EH (cell line): ENCODE measurements at regions not wholly inside any gene's neighbourhood (a gene's known extent, or its start where the extent isn't known, plus 50 kb on each side); places are given as distances from the start of the nearest gene placed in this dataset.
"Not testable (repeated sequence)": the region's sequence is repeated elsewhere in the genome, so short reads cannot be mapped to it uniquely, and the experiment has no call there.

Experiments
- DNase-seq: peaks from one replicate; pipeline ENCODE4 v3.0.0-alpha.2; 2015; ENCODE audit warnings: low read depth

DNA sequence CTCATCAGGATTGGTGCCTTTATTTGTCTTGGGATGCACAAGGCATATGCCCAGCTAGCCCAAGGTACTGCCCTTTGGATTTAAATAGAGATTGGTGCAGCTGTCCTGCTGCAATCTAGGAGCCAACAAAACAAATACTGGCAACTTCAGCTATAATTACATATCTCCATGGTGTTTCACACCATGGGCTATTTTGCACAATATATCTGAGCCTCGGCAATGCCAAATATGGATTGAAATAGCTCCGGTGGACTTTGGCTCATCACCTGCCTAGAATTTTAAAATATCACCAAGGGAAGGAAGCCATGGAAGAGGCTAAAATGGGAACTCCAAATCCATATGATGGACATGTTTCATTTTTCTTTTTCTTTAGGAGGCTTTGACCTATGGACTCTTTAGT lies 367.8 kb upstream of the UMPS start:
- no peak for DNase-seq

DNA sequence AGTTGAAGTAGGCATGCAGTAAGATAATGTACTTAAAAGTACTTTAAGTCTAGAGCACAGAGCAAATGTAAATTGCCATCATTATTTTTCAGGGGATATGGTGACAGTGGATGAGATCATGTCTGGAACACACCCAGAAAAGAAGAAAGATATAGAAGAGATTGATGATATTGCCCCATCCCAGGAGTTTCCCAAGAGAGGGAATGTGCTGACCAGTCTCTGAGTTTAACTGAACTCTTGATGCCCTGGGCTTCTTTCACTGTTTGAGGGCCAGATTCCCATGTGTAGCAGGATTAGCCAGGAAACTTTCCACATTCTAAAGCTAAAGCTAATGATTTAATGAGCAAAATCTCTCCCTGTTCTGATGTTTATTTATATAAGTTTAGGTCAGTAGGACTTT lies 366.8 kb upstream of the UMPS start:
- peak; percentile 96 for DNase-seq

DNA sequence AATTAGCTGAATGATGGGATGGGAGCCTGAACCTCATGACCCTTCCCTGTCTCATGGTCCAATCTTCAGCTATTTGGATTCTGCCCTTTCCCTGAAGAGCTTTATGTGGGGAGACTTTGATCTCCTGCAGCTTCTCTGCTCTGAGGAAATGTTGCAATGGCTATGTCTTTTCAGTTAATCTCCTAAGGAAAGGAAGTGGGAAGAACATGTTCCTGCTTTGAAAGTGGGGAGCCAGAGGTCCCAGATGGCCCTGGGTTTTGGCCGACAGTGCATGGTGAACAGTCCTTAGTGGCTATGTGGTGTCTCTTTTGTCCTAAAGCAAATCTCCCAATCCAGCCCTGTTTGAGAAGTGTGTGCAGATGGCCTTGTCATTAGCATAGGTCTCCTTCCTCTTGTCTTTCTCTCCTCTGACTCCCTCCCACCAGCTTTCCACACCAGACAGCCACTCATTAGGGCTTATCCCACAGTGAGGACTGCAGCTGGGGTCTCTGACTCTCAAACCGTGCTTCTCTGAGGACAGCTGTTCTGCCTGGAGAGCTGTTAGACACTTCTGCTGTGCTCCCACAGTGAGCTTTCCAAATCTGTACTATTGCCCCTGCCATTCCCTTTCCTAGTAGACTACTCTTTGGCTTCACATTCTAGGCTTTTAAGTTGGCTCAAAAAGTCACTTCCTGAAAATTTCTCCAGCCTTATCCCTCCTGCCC lies 365.8 kb upstream of the UMPS start:
- DNase-seq = peak; percentile 17

DNA sequence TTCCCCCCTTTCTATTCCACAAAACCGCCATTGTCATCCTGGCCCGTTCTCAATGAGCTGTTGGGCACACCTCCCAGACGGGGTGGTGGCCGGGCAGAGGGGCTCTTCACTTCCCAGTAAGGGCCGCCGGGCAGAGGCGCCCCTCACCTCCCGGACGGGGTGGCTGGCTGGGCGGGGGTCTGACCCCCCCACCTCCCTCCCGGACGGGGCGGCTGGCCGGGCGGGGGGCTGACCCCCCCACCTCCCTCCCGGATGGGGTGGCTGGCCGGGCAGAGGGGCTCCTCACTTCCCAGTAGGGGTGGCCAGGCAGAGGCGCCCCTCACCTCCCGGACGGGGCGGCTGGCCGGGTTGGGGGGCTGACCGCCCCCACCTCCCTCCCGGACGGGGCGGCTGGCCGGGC lies 363.6 kb upstream of the UMPS start:
- not testable (repeated sequence) for DNase-seq

DNA sequence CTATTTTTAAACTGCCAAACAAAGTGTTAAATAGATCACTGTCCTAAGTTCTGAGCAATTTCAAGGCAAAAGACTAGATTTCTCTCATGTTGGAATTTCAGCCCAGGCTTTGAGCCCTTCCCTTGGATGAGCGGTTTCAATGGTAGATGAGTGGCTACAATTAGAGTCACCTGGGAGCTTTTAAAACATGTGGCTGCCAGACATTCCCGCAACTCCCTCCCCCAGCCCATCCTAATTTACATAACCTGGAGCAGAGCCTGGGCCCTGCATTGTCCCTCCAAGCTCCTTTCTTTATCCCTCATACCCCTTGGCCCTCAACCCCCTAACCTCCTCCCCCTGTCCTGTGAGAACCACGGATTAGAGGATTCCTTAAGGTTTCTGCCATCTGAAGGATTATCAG lies 357.5 kb upstream of the UMPS start:
- DNase-seq = no peak

DNA sequence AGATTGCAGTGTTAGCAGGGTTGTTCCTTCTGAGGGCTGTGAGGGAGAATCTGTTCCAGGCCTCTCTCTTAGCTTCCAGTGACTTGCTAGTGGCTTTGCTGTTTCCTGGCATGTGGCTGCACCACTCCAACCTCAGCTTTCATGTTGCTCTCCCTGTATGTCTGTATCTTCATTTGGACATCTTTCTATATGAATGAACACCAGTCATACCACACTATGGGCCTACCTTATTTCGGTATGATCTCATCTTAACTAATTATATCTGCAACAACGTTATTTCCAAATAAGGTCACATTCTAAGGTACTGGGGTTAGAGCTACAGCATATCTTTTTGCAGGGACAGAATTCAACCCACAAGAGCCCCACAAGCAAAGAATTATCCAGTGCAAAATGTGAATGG lies 356.7 kb upstream of the UMPS start:
- DNase-seq = no peak

DNA sequence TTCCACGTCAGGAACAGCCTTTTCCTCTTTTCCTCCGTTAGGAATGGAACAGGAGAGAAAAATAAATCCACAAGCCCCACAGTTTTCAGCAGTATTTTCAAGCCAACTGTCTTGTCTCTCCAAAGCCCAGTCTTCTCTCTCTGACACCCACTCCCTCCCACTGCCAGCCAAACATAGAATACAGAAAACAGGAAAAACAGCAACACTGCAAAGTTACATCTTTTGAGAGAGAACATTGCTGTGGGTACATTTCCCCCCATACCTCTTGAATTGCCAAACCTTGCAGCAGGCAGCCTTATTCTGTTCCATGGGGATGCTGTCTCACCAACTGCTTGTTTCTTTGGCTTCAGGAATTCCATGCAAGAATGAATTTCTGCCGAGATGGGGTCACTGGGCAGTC lies 355.7 kb upstream of the UMPS start:
- no peak for DNase-seq

DNA sequence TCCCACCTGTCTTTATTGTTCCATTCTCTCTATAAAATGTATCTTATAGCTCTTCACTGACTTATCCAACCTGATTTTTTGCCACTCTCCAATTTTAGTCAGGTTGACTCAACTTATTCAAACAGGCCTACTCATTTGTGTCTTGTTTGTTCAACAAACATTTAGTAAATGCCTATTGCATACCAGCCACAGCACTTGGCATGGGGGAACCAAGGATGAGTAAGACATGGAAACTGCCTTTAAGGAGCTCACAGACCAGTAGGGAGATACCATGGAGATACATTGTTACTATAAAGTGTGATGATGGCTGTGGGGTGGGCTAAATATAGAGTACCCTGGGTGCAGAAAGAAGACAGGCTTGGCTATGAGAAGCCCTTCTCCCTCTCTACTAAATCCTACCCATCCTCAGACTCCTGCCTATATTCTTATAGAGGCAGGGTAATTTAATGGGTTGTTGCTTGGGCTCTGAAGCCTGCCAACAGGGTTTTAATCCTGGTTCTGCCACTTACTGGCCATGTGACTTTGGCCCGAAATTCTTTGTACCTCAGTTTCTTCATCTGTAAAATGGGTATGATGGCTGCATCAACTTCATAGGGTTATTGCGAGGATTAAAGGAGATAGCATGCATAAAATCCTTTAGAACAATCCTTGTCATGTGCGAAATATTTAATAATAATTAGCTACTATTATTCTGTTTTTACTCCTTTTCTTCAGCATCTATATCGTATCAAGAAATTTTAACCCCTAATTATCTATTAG lies 348.5 kb upstream of the UMPS start:
- DNase-seq = peak; percentile 67

DNA sequence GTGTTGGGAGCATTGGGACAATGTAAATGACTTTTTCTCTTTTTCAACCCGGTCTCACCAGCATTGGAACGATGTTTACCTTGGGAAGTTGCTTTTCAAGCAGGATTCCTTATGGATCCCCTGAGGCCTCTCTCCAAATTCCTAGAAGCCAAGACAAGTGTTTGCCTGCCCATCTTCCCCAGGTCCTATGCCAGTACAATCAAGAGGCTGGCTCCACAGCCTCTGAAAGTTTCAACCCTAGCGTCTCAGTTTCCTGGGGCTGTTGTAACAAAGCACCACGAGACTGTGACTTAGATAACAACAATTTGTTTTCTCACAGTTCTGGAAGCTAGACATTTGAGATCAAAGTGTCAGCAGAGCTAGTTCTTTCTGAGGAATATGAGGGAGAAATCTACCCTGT lies 347.2 kb upstream of the UMPS start:
- peak; percentile 31 for DNase-seq

DNA sequence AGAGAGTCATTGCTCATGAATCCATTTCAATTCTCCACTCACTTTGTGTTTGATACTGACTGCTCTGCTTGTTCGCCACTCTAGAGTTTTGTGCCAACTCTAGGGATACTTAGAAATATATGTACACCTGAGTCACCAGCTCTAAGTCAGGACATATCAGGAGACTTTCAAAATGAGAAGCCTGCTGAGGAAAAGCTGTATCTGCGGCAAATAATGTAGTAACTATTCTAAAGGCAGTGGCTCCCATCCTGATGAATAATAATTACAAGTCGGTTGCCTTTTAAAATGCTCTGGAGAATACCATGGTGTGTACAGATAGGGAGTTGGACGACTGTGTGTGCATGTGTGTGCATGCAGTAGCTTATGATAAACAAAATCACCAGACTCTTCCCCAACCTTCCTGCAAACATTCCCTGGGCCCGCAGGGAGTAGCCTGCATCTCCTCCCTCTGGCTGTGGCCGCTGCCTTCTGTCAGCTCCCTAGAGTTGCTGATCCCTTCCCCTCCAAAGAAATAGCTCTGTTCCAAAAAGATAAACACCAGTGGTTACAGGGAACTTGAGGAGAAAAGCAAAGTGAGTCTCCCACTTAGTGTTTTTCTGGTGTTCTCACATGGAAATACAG lies 346.3 kb upstream of the UMPS start:
- no peak for DNase-seq

DNA sequence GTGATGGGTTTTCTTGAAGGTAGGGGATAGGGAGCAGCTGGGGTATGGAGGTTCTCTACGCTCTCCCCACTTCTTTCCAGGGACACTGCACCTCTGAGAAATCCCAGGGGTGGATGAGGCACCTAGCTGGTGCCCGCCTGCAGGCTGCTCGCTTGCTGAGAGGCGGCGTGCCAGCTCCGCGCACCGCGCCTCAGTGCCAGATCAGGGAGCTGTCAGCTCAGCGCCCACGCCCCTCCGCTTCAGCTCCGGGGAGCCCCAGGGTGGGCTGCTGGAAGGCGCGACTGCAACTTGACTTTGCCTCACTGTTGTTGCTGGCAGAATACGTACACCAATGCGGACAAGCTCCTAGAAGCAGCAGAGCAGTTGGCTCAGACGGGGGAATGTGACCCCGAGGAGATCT lies 345.7 kb upstream of the UMPS start:
- no peak for DNase-seq

DNA sequence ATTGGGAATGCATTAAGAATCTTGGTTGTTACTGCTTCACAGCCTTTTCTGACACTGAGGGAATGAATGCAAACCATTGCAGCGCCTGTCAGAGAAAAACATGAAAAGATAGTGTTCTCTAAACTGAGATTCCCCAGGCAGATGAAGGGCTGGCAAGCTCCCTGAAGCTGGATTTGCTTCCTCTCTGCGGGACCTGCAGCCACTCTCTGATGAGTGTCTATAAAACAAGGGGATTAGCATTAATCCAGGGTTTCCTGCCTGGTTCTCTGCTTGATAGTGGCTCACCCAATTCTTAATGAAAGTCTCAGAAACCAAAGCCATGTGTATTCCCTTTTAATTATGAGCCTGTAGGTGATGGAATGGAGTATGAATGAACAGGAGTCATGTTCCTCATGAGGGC lies 344.3 kb upstream of the UMPS start:
- no peak for DNase-seq

DNA sequence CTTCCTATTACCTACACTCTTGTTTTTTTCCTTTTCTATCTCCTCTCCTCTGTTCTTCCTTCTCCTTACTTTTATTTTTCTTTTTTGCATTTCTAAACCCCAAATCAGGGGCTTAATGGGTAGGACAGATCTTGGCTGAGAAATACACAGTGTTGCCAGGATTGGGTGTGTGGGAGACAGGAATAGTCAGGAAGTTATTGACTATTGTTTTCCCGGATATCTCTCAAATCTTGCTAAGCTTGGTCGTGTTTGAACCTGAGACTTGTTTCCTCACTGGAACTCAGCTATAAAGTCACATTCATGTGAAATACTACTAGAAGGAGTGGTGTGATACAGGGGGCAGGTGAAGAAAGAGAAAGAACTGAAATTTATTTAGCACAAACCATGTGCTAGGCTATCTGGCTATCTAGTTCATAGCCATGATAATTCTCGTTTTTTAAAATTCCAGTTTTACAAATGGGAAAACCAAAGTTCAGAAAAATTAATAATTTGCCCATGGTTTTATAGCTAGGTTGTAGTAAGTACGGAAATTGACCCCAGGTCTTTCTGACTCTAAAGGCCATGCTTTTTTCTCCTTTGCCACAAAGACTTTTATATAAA lies 343.2 kb upstream of the UMPS start:
- DNase-seq = no peak

DNA sequence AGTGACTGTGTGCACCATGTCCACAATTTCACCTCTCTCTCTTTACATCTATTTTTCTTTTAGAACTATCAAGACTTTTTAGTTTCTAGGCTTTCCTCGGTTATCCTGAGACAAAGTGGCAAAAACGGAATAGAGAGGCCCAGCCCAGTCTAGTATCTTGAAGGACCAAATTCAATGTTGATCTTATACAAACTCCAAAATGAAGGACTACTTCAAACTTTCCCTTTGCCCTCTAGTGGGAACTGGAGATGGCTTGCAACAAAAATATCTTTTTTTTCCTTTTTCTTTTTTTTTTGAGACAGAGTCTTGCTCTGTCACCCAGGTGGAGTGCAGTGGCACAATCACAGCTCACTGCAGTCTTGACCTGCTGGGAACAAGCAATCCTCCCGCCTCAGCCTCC lies 338.5 kb upstream of the UMPS start:
- DNase-seq = no peak

DNA sequence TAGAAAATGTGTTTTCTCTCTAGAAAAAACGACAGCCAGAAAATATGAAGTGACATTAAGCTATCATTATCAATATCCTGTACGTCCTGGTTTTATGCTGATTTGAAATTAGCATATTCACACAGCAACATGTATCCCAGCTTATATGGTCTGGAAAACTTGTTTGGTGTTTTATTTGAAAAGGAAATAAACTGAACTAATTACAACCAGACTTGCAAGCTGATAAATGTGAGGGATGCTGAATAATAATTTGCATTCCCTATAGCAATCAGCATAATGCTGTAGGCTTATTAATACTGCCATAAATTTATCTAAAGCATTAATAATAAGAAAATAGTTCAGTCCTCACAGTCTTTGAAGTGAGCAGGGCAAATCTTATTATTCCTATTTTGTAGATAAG lies 336.9 kb upstream of the UMPS start:
- no peak for DNase-seq

DNA sequence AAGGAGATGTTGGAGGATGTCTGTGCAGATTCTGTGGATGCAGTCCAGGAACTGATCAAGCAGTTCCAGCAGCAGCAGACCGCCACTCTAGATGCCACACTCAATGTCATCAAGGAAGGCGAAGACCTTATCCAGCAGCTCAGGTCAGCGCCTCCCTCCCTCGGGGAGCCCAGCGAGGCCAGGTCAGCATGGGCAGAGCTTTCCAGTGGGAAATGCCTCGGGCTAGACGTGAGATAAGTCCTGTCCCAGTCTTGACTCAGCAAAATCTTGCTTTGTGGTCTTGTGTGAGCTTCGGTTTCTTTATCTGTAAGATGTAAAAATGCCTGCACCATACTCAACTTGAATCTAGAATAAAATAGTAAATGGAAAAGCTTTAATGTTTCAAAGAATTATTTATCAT lies 335.1 kb upstream of the UMPS start:
- no peak for DNase-seq

DNA sequence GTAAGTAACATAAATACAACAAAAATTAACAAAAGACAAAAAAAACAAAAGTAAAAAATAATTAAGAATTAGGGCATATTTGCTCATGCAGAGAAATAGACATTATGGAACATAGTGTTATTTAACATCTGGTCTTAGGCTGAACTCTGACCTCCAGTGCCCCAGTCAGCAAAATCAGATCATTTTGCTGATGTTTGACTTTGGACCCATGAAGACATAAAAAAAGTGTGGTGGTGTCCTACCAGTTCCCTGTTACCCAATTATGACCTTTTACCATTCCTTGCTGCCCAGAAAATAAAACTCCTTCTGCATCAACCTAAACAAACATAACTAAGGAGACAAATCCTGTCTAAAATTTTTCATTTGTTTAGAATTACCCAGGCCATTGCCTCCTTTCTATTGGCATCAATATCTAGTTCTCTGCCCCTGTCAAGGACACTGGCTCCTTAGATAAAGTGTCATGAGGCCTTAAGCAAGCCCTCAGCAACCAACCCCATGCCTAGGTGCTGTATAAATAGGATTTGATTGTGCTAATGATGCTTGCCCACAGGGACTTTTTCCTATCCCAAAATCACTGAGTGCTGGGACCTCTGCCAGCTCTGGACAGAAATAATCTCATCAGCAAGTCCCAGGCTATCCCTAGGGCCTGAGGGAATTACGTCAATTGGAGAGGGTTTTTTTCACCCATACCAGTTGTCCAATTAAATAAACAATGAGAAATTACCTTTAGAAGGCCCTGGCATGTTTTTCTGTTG lies 334.5 kb upstream of the UMPS start:
- DNase-seq = peak; percentile 48

DNA sequence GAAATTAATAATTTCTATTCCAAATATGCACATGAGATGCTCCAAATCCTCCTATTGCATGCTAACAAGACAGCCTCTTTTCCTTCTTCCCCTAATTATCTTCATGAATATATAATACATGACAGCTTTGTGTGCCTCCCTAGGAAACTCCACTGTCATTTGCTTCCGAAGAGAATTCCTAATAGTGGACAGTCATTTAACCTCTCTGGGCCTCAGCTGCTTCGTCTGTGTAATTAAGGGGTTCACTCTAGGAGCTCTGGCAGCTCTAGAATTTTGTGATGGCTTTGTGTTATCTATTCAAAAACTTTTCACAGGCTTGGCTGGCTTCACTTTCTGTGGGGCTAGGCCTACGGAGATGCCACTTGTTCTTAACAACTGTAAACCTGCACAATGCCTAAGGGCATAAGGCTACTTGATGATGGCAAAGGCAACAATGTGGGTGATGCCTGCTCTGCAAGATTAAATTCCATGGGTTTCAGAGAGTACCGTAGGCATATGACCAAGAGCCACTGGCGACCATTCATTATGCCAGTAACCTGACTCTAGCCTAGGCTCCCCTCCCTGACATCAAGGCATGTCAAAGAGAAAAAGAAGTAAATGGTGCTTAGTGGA lies 333.8 kb upstream of the UMPS start:
- no peak for DNase-seq

DNA sequence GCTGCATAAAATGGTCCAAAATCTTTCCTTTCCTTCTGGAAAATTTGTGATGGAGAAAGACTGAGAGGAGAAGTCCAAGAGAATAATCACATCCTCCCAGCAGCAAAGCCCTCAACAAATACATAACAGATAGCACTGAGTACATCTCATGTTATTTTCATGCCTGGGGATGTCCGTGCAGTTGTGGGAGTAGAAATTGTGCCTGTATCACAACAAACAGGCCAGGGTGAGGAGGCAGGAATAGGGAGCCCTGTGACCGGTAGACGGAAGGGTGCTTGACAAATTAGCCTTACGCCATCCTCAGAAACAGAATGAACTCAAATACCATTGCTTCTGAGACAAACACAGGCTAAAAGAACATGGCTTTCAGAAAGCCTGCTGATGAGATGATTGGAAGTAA lies 333.2 kb upstream of the UMPS start:
- DNase-seq = no peak

DNA sequence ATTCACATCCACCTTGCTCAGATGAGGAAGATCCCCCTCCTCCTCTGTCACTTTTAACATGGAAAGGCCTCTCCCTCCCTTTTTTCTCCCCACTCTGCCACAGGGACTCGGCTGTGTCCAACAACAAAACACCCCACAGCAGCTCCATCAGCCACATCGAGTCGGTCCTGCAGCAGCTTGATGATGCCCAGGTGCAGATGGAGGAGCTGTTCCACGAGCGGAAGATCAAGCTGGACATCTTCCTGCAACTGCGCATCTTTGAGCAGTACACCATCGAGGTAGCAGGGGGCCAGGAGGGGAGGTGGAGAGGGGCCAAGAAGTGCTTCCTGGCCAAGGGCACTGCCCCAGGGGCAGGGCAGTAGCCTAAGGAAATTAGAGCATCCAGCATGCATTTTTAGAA lies 331.7 kb upstream of the UMPS start:
- DNase-seq = no peak

DNA sequence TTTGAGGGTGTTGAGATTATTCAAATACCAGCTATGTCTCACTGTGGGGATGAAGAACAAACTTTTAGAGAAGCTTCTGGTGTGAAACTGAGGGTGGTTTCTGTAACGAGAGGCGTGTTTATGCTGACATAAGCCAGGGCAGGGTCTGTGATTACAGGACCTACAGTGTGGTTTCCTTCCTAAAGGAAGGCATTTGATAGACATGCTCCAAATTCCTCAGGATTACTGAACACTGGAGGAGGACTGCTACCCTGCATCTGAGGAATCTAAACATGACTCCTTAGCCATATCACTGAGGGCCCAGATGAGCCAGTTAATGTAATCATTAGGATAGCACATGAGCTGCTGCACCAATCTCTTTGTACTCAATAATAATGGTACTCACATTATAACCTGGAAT lies 328.4 kb upstream of the UMPS start:
- peak; percentile 75 for DNase-seq

DNA sequence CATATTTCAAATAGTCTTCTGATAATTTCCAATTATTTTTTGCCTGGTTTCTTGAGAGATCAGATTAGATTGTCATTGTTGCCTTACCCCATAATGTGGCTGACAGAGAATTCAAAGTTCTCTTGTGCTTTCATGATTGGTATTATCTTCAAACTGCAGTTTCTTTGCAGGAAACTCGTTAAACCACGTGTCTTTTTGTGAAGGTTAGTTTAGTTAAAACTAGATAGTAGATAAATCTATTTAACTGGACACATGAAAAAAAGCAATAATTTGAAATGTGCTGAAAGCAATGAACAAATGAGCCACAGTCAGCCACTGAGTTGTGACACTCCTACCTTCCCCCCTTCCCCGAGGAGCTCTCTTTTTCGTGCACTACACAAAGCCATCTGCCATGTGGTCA lies 327.5 kb upstream of the UMPS start:
- no peak for DNase-seq
